A673 (cell line): ENCODE measurements at regions not wholly inside any gene's neighbourhood (a gene's known extent, or its start where the extent isn't known, plus 50 kb on each side); places are given as distances from the start of the nearest gene placed in this dataset.

Experiments used
- BruUV-seq: library from RNA; stranded (reverse); fragments of 400-500 nt; replicated peaks from 2 replicates; lab custom pipeline; 2021; lab: Mats Ljungman, UMichigan
- CTCF ChIA-PET: fragments of 300-600 bp; sonication (Branson Sonifier 250); formaldehyde crosslinking; loops from one replicate; lab custom pipeline; 2022; ENCODE audit warnings: antibody characterized with exemption; lab: Charles Lee
- POLR2A ChIA-PET: fragments of 300-600 bp; sonication (Branson Sonifier 250); formaldehyde crosslinking; loops from one replicate; lab custom pipeline; 2022; ENCODE audit warnings: antibody characterized with exemption; ENCODE audit not compliant: low non-redundant PET; lab: Charles Lee
- DNase-seq: peaks from one replicate; pipeline ENCODE4 v3.0.0-alpha.2; 2015; ENCODE audit warnings: low spot score
- H3K27ac ChIP-seq: fragments of 200-600 bp; sonication (generic); 2 replicates; pipeline ENCODE4 v1.5.1; 2016; ENCODE audit warnings: mixed run types, low read depth, mild to moderate bottlenecking, mixed read lengths, antibody characterized with exemption, low read length; ENCODE audit not compliant: poor library complexity, severe bottlenecking
- H3K27me3 ChIP-seq: fragments of 200-600 bp; sonication (generic); replicated peaks from 2 replicates; pipeline ENCODE4 v1.6.1; 2017; ENCODE audit warnings: mixed run types, low read depth, mild to moderate bottlenecking, mixed read lengths, antibody characterized with exemption, low read length; ENCODE audit not compliant: insufficient read depth, poor library complexity
- H3K36me3 ChIP-seq: fragments of 200-600 bp; sonication (generic); 2 replicates; pipeline ENCODE4 v1.6.1; 2016; ENCODE audit warnings: mixed run types, mild to moderate bottlenecking, mixed read lengths, antibody characterized with exemption, low read length; ENCODE audit not compliant: insufficient read depth, poor library complexity, severe bottlenecking
- H3K4me1 ChIP-seq: fragments of 200-600 bp; sonication (generic); 2 replicates; pipeline ENCODE4 v1.6.1; 2017; ENCODE audit warnings: mixed run types, mild to moderate bottlenecking, mixed read lengths, antibody characterized with exemption, low read length; ENCODE audit not compliant: insufficient read depth, poor library complexity, severe bottlenecking
- H3K4me3 ChIP-seq: fragments of 200-600 bp; sonication (generic); 2 replicates; pipeline ENCODE4 v1.5.1; 2016; ENCODE audit warnings: low read depth, mixed run types, mild to moderate bottlenecking, mixed read lengths, low read length; ENCODE audit not compliant: poor library complexity, severe bottlenecking
- H3K9me3 ChIP-seq: fragments of 200-600 bp; sonication (generic); 2 replicates; pipeline ENCODE4 v1.6.1; 2016; ENCODE audit warnings: mixed run types, low read depth, mild to moderate bottlenecking, mixed read lengths, antibody characterized with exemption, low read length; ENCODE audit not compliant: poor library complexity, severe bottlenecking
- CTCF ChIP-seq: fragments of 300-800, 200-600 bp; sonication (generic); conservative IDR thresholded peaks from 2 replicates; pipeline ENCODE4 v1.5.1; 2017; ENCODE audit warnings: low read depth, mild to moderate bottlenecking, antibody characterized with exemption, low read length, moderate library complexity, mixed read lengths
- EZH2 ChIP-seq: fragments of 200-600 bp; sonication (generic); IDR thresholded peaks from 2 replicates; pipeline ENCODE4 v1.6.1; 2017; ENCODE audit warnings: borderline replicate concordance, low read depth, mild to moderate bottlenecking, mixed read lengths, antibody characterized with exemption, low read length; ENCODE audit not compliant: poor library complexity, severe bottlenecking
- intact Hi-C: fragments of 100-400 bp; cut with micrococcal nuclease; formaldehyde crosslinking; loops from one replicate; pipeline ENCODE4 v1.10.0; 2022; ENCODE audit not compliant: unreplicated experiment

DNA sequence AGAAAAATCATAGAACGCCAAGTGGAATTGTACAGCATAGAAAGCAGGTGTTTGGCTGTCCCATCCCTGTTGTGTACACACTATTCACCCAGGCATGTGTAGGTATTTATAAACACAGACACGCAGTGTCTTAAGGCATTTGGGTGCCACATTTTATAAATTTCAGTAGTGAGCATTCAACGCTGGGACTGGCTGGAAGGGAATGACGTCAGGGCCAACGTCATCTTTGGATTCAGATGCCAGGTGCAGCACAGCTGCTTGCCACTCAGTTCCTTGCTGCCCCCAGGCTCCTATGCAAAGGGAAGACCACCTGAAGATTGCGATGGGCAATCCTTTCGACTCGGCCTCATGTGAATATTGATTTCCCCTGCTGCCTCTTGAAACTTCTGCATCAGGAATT, 461.7 kb upstream of the SOX11 start:
- CTCF ChIA-PET: no interaction called here
- no peak for DNase-seq
- intact Hi-C loops: no loop called here
- no TSS peak for BruUV-seq
- Histone ChIP-seq H3K4me1 (peaks cover 9% of the 10 kb centered on the region), H3K27me3 (no peaks in the 10 kb centered on the region), H3K27ac (no peak overlapping the region), H3K36me3 (no peaks in the 10 kb centered on the region), H3K4me3 (no peak overlapping the region), H3K9me3 (no peaks in the 10 kb centered on the region)
- POLR2A ChIA-PET: no interaction called here
- TF ChIP-seq EZH2 (no peak), CTCF (no peak)

GRCh38 chr2:5230855-5231254, 461.3 kb upstream of the SOX11 start:
- ChIA-PET POLR2A (no interaction called here), CTCF (no interaction called here)
- H3K4me3 ChIP-seq: no peak overlapping the region
- DNase-seq: no peak
- H3K27ac ChIP-seq: no peak overlapping the region
- H3K4me1 ChIP-seq: peaks cover 9% of the 10 kb centered on the region
- no peaks in the 10 kb centered on the region for H3K9me3 ChIP-seq
- H3K36me3 ChIP-seq: no peaks in the 10 kb centered on the region
- BruUV-seq: no TSS peak
- intact Hi-C loops: no loop called here
- H3K27me3 ChIP-seq: no peaks in the 10 kb centered on the region
- no peak for TF ChIP-seq CTCF
- TF ChIP-seq EZH2: no peak

DNA sequence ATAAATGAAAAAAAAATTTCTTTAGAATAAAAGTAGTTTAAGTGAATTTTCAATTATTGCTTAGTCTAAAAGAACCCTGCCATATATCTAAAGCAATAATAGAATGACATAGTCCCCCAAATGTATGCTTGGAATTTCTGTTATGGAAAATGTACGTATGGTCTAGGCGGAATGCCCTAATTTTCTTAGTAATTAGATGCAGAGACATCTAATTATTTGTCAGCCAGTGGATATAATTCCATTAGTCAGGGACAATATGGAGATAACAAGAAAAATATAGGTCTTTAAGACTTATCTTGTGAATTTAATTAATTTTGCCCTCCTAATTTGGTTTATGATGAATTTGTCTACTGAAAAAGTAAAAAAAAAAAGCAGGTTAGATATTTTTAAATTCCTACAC, 460.9 kb upstream of the SOX11 start:
- TF ChIP-seq CTCF: no peak
- no peak for TF ChIP-seq EZH2
- ChIA-PET CTCF (no interaction called here), POLR2A (no interaction called here)
- no TSS peak for BruUV-seq
- Histone ChIP-seq H3K4me3 (no peak overlapping the region), H3K4me1 (peaks cover 9% of the 10 kb centered on the region), H3K9me3 (no peaks in the 10 kb centered on the region), H3K36me3 (no peaks in the 10 kb centered on the region), H3K27me3 (no peaks in the 10 kb centered on the region), H3K27ac (no peak overlapping the region)
- intact Hi-C loops: no loop called here
- no peak for DNase-seq
